ENCODE measurements at regions not wholly inside any gene's neighbourhood (a gene's known extent, or its start where the extent isn't known, plus 50 kb on each side); places are given as distances from the start of the nearest gene placed in this dataset.
"Not testable (repeated sequence)": the region's sequence is repeated elsewhere in the genome, so short reads cannot be mapped to it uniquely, and the experiment has no call there.

GRCh38 chr2:139518321-139518720 is 738.1 kb upstream of the NXPH2 start:
- intact Hi-C loops (cut with DNase I) = no loop called here
- ATAC-seq = no peak
- DNase-seq (ENCODE audit: missing footprints) = no peak

- no peak for ATAC-seq
- intact Hi-C loops (cut with DNase I) = no loop called here
- DNase-seq (ENCODE audit: missing footprints) = no peak
Observed at GRCh38 chr2:139514951-139515350, 734.8 kb upstream of the NXPH2 start.

GRCh38 chr2:139495851-139496250 is 715.7 kb upstream of the NXPH2 start:
- no peak for ATAC-seq
- intact Hi-C loops (cut with DNase I) = no loop called here
- no peak for DNase-seq (ENCODE audit: missing footprints)

- no peak for ATAC-seq
- no peak for DNase-seq (ENCODE audit: missing footprints)
- intact Hi-C loops (cut with DNase I) = no loop called here
Observed at GRCh38 chr2:139492131-139492680, 712.0 kb upstream of the NXPH2 start.

GRCh38 chr2:139480161-139480650 is 700.0 kb upstream of the NXPH2 start:
- intact Hi-C loops (cut with DNase I) = no loop called here
- no peak for DNase-seq (ENCODE audit: missing footprints)
- no peak for ATAC-seq

- intact Hi-C loops (cut with DNase I) = no loop called here
- ATAC-seq (no peak), DNase-seq (ENCODE audit: missing footprints) (no peak)
Observed at GRCh38 chr2:139478165-139478914, 698.1 kb upstream of the NXPH2 start.

GRCh38 chr2:139477618-139478017 is 697.4 kb upstream of the NXPH2 start:
- intact Hi-C loops (cut with DNase I) = no loop called here
- DNase-seq (ENCODE audit: missing footprints) = no peak
- ATAC-seq = no peak

- DNase-seq (ENCODE audit: missing footprints) (no peak), ATAC-seq (no peak)
- intact Hi-C loops (cut with DNase I) = no loop called here
Observed at GRCh38 chr2:139469985-139470384, 689.8 kb upstream of the NXPH2 start.

GRCh38 chr2:139465789-139466188 is 685.6 kb upstream of the NXPH2 start:
- intact Hi-C loops (cut with DNase I) = no loop called here
- ATAC-seq (no peak), DNase-seq (ENCODE audit: missing footprints) (no peak)

- intact Hi-C loops (cut with DNase I) = no loop called here
- ATAC-seq (no peak), DNase-seq (ENCODE audit: missing footprints) (no peak)
Observed at GRCh38 chr2:139457873-139458272, 677.7 kb upstream of the NXPH2 start.

- no peak for DNase-seq (ENCODE audit: missing footprints)
- ATAC-seq = no peak
- intact Hi-C loops (cut with DNase I) = no loop called here
Observed at GRCh38 chr2:139454251-139454650, 674.1 kb upstream of the NXPH2 start.

- ATAC-seq (no peak), DNase-seq (ENCODE audit: missing footprints) (no peak)
- intact Hi-C loops (cut with DNase I) = no loop called here
Observed at GRCh38 chr2:139439100-139439499, 658.9 kb upstream of the NXPH2 start.

GRCh38 chr2:139438478-139438877 is 658.3 kb upstream of the NXPH2 start:
- DNase-seq (ENCODE audit: missing footprints) (no peak), ATAC-seq (no peak)
- intact Hi-C loops (cut with DNase I) = no loop called here

- no peak for DNase-seq (ENCODE audit: missing footprints)
- intact Hi-C loops (cut with DNase I) = no loop called here
- no peak for ATAC-seq
Observed at GRCh38 chr2:139427164-139427563, 647.0 kb upstream of the NXPH2 start.

GRCh38 chr2:139424101-139424500 is 643.9 kb upstream of the NXPH2 start:
- intact Hi-C loops (cut with DNase I) = no loop called here
- no peak for ATAC-seq
- no peak for DNase-seq (ENCODE audit: missing footprints)

- intact Hi-C loops (cut with DNase I) = no loop called here
- no peak for ATAC-seq
- no peak for DNase-seq (ENCODE audit: missing footprints)
Observed at GRCh38 chr2:139411236-139411635, 631.0 kb upstream of the NXPH2 start.

GRCh38 chr2:139410833-139411174 is 630.6 kb upstream of the NXPH2 start:
- ATAC-seq; intact Hi-C loops (cut with DNase I); DNase-seq (ENCODE audit: missing footprints): not testable (repeated sequence)

- DNase-seq (ENCODE audit: missing footprints); intact Hi-C loops (cut with DNase I); ATAC-seq: not testable (repeated sequence)
Observed at GRCh38 chr2:139410147-139410832, 630.1 kb upstream of the NXPH2 start.

- no peak for DNase-seq (ENCODE audit: missing footprints)
- ATAC-seq = no peak
- intact Hi-C loops (cut with DNase I) = no loop called here
Observed at GRCh38 chr2:139409212-139409611, 629.0 kb upstream of the NXPH2 start.

GRCh38 chr2:139403948-139404347 is 623.8 kb upstream of the NXPH2 start:
- ATAC-seq (no peak), DNase-seq (ENCODE audit: missing footprints) (no peak)
- intact Hi-C loops (cut with DNase I) = no loop called here

All from Right ventricle myocardium inferior (tissue), 1 donor.